ENCODE measurements at regions not wholly inside any gene's neighbourhood (a gene's known extent, or its start where the extent isn't known, plus 50 kb on each side); places are given as distances from the start of the nearest gene placed in this dataset.

GRCh38 chr1:58038574-58038973 is 508.0 kb downstream of the OMA1 start:
- no peaks in the 10 kb centered on the region for H3K36me3 Mint-ChIP-seq (ENCODE audit: low read depth)
- TF ChIP-seq CTCF (IDR thresholded peaks at IDR 0.05): no peak
- intact Hi-C loops (cut with micrococcal nuclease): no loop called here
- peaks cover 2% of the 10 kb centered on the region for H3K4me1 Mint-ChIP-seq
- no peak overlapping the region for H3K27ac Mint-ChIP-seq
- DNase-seq (no peak), ATAC-seq (ENCODE audit: low read depth) (no peak)
- no peaks in the 10 kb centered on the region for H3K9me3 Mint-ChIP-seq
- no peak overlapping the region for H3K4me3 Mint-ChIP-seq
- POLR2A ChIA-PET: no interaction called here
- CTCF ChIA-PET: no interaction called here
- H3K27me3 Mint-ChIP-seq: peaks cover 3% of the 10 kb centered on the region

- Mint-ChIP-seq H3K27ac (no peak overlapping the region), H3K4me1 (peaks cover 2% of the 10 kb centered on the region), H3K4me3 (no peak overlapping the region), H3K27me3 (peaks cover 4% of the 10 kb centered on the region), H3K36me3 (ENCODE audit: low read depth) (no peaks in the 10 kb centered on the region), H3K9me3 (no peaks in the 10 kb centered on the region)
- intact Hi-C loops (cut with micrococcal nuclease): no loop called here
- no peak for DNase-seq
- CTCF ChIA-PET: no interaction called here
- no peak for TF ChIP-seq CTCF (IDR thresholded peaks at IDR 0.05)
- no peak for ATAC-seq (ENCODE audit: low read depth)
- POLR2A ChIA-PET: no interaction called here
Observed at GRCh38 chr1:58035523-58035922, 511.0 kb downstream of the OMA1 start.

GRCh38 chr1:58033311-58033710 is 513.2 kb downstream of the OMA1 start:
- Mint-ChIP-seq H3K9me3 (no peaks in the 10 kb centered on the region), H3K27me3 (peaks cover 5% of the 10 kb centered on the region), H3K36me3 (ENCODE audit: low read depth) (no peaks in the 10 kb centered on the region), H3K4me3 (no peak overlapping the region), H3K27ac (no peak overlapping the region), H3K4me1 (peaks cover 2% of the 10 kb centered on the region)
- DNase-seq (no peak), ATAC-seq (ENCODE audit: low read depth) (no peak)
- TF ChIP-seq CTCF (IDR thresholded peaks at IDR 0.05): no peak
- POLR2A ChIA-PET: no interaction called here
- intact Hi-C loops (cut with micrococcal nuclease): no loop called here
- CTCF ChIA-PET: no interaction called here

- Mint-ChIP-seq H3K4me1 (no peaks in the 10 kb centered on the region), H3K9me3 (no peaks in the 10 kb centered on the region)
Observed at GRCh38 chr1:58032611-58033073, 513.9 kb downstream of the OMA1 start.

GRCh38 chr1:58031416-58031815 is 515.1 kb downstream of the OMA1 start:
- no peak for TF ChIP-seq CTCF (IDR thresholded peaks at IDR 0.05)
- H3K27me3 Mint-ChIP-seq: peaks cover 4% of the 10 kb centered on the region
- H3K4me1 Mint-ChIP-seq: no peaks in the 10 kb centered on the region
- no peak overlapping the region for H3K27ac Mint-ChIP-seq
- DNase-seq (no peak), ATAC-seq (ENCODE audit: low read depth) (no peak)
- intact Hi-C loops (cut with micrococcal nuclease): no loop called here
- ChIA-PET CTCF (no interaction called here), POLR2A (no interaction called here)
- H3K4me3 Mint-ChIP-seq: no peak overlapping the region
- H3K36me3 Mint-ChIP-seq (ENCODE audit: low read depth): no peaks in the 10 kb centered on the region
- no peaks in the 10 kb centered on the region for H3K9me3 Mint-ChIP-seq

More at GRCh38 chr1:58032611-58033073, 513.9 kb downstream of the OMA1 start:
- peaks cover 5% of the 10 kb centered on the region for H3K27me3 Mint-ChIP-seq
- ATAC-seq (ENCODE audit: low read depth) (no peak), DNase-seq (no peak)
- ChIA-PET POLR2A (no interaction called here), CTCF (no interaction called here)
- H3K36me3 Mint-ChIP-seq (ENCODE audit: low read depth): no peaks in the 10 kb centered on the region
- H3K27ac Mint-ChIP-seq: no peak overlapping the region
- intact Hi-C loops (cut with micrococcal nuclease): no loop called here
- no peak for TF ChIP-seq CTCF (IDR thresholded peaks at IDR 0.05)
- no peak overlapping the region for H3K4me3 Mint-ChIP-seq
